ENCODE measurements at regions not wholly inside any gene's neighbourhood (a gene's known extent, or its start where the extent isn't known, plus 50 kb on each side); places are given as distances from the start of the nearest gene placed in this dataset.

DNA sequence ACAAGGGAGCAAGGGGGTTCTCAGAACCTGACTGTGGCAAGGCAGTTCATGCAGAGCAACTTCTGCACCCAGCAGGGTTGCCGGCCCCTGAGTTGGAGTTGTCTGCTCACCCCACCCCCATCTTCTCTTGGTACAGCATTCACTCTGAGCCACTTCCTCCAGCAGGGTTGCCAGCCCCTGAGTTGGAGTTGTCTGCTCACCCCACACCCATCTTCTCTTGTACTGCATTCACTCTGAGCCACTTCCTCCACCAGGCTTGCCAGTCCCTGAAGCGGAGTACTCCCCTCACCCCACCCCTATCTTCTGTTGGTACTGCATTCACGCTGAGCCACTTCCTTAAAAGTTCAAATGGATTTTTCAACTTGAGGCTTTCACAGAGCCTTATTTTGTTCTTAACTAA, 79.7 kb upstream of the SYNDIG1 start:
- no peak for DNase-seq (ENCODE audit: extremely low read depth, low read depth)
- H3K4me3 ChIP-seq (replicated peaks; ENCODE audit: low read depth, low read length), result no peak overlapping the region
- TF ChIP-seq, protein P1, sequence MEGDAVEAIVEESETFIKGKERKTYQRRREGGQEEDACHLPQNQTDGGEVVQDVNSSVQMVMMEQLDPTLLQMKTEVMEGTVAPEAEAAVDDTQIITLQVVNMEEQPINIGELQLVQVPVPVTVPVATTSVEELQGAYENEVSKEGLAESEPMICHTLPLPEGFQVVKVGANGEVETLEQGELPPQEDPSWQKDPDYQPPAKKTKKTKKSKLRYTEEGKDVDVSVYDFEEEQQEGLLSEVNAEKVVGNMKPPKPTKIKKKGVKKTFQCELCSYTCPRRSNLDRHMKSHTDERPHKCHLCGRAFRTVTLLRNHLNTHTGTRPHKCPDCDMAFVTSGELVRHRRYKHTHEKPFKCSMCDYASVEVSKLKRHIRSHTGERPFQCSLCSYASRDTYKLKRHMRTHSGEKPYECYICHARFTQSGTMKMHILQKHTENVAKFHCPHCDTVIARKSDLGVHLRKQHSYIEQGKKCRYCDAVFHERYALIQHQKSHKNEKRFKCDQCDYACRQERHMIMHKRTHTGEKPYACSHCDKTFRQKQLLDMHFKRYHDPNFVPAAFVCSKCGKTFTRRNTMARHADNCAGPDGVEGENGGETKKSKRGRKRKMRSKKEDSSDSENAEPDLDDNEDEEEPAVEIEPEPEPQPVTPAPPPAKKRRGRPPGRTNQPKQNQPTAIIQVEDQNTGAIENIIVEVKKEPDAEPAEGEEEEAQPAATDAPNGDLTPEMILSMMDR (IDR thresholded peaks at IDR 0.05; ENCODE audit: low read depth, low read length, missing control alignments), result no peak

- TF ChIP-seq, protein P1 (IDR thresholded peaks at IDR 0.05; ENCODE audit: low read depth, low read length, missing control alignments), result no peak
- no peak for DNase-seq (ENCODE audit: extremely low read depth, low read depth)
- no peak overlapping the region for H3K4me3 ChIP-seq (replicated peaks; ENCODE audit: low read depth, low read length)
These were observed 80.5 kb upstream of the SYNDIG1 start for GRCh38 chr20:24388828-24389380.

GRCh38 chr20:24385547-24385946, 83.9 kb upstream of the SYNDIG1 start:
- no peak overlapping the region for H3K4me3 ChIP-seq (replicated peaks; ENCODE audit: low read depth, low read length)
- TF ChIP-seq, protein P1 (IDR thresholded peaks at IDR 0.05; ENCODE audit: low read depth, low read length, missing control alignments), result no peak
- no peak for DNase-seq (ENCODE audit: extremely low read depth, low read depth)

GRCh38 chr20:24384865-24385264, 84.6 kb upstream of the SYNDIG1 start:
- DNase-seq (ENCODE audit: extremely low read depth, low read depth), result no peak
- no peak overlapping the region for H3K4me3 ChIP-seq (replicated peaks; ENCODE audit: low read depth, low read length)
- TF ChIP-seq, protein P1 (IDR thresholded peaks at IDR 0.05; ENCODE audit: low read depth, low read length, missing control alignments), result no peak

DNA sequence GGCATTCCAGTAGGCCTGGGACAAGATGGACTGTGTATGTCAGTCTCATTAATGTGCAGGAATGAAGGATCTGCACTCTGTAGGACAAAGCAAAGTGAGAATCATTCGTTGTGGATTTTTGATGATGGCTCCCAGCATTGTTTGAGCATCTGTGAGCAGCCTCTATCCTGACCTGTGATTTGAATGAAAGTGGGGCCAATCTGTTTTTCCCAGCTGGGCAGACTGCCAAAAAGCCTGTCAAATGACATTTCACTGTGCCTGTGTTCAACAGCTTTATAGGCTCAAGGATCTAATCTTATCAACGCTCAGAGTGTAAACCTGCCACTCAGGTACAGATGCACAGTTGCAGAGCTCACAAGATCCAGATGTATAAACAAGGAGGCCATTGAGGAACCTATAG, 86.7 kb upstream of the SYNDIG1 start:
- DNase-seq (ENCODE audit: extremely low read depth, low read depth), result no peak
- TF ChIP-seq, protein P1 (IDR thresholded peaks at IDR 0.05; ENCODE audit: low read depth, low read length, missing control alignments), result no peak
- H3K4me3 ChIP-seq (replicated peaks; ENCODE audit: low read depth, low read length), result no peak overlapping the region

DNA sequence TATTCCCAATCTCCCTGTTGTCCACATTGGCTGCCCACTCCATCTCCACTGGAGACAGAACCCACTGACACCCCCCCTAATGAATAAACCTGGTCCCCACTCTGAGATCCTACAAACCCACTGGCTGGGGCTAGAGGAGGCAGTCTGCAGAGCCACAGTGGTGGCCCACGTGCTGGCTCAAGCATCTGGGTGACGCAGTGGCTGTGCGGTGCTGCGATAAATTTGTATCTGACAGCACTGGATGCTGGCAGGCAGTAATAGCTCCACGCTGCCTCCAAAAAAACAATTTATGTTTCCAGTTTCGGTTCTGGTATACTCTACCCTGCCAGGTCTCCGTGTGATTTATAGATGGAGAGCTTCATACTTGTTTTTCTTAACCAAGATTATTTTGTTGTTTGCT, 87.1 kb upstream of the SYNDIG1 start:
- no peak for DNase-seq (ENCODE audit: extremely low read depth, low read depth)
- H3K4me3 ChIP-seq (replicated peaks; ENCODE audit: low read depth, low read length), result no peak overlapping the region
- TF ChIP-seq, protein P1 (IDR thresholded peaks at IDR 0.05; ENCODE audit: low read depth, low read length, missing control alignments), result no peak

DNA sequence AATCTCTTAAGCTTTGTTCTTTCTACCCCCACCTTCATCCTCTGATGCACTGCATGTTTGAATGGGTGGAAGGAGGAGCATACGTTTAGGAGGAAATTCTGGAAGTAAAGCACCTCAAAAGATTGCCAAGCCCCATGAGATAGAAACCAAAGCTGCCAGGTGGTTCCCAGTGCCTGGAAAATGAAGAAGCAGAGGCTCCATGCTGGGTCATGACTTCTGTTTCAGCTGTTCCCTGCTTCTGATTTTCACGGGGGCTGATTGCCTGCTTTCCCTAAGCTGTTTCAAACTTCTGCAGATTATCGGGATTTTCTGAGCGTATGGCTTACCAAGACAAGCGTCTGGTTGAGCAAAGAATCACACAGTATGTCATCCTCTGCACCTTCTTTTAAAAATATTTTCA, 87.5 kb upstream of the SYNDIG1 start:
- no peak overlapping the region for H3K4me3 ChIP-seq (replicated peaks; ENCODE audit: low read depth, low read length)
- no peak for DNase-seq (ENCODE audit: extremely low read depth, low read depth)
- TF ChIP-seq, protein P1 (IDR thresholded peaks at IDR 0.05; ENCODE audit: low read depth, low read length, missing control alignments), result no peak
